HCT116 (cell line): ENCODE measurements at regions not wholly inside any gene's neighbourhood (a gene's known extent, or its start where the extent isn't known, plus 50 kb on each side); places are given as distances from the start of the nearest gene placed in this dataset.

Experiments used
- ATAC-seq: fragments of 200-7000 bp; cut with Tn5 transposase; 2 replicates; pipeline ENCODE4 v1.9.1; 2020; ENCODE audit warnings: mild to moderate bottlenecking, moderate library complexity
- BruUV-seq: library from RNA; stranded (reverse); fragments of 400-500 nt; replicated peaks from 2 replicates; lab custom pipeline; 2021; lab: Mats Ljungman, UMichigan
- CTCF ChIA-PET: fragments of 300-600 bp; sonication (Branson Sonifier 250); formaldehyde crosslinking; loops from one replicate; lab custom pipeline; 2021; ENCODE audit warnings: antibody characterized with exemption; lab: Charles Lee
- POLR2A ChIA-PET: fragments of 300-600, 350-600 bp; sonication (Branson Sonifier 250); formaldehyde crosslinking; loops from one replicate; lab custom pipeline; 2021; ENCODE audit warnings: antibody characterized with exemption; lab: Charles Lee
- RAD21 ChIA-PET, 2 experiments: fragments of 300-600 bp; sonication (Branson Sonifier 250); formaldehyde crosslinking; loops; one replicate each; lab custom pipeline; 2023; ENCODE audit warnings: low total read pairs in 2 of 2; ENCODE audit not compliant: uncharacterized antibody in 2 of 2, unreplicated experiment in 2 of 2, low non-redundant PET in 1 of 2; lab: Charles Lee
- DNase-seq: peaks from one replicate; pipeline ENCODE4 v3.0.0-alpha.2; 2010; ENCODE audit warnings: low read depth, low spot score
- H2AFZ ChIP-seq: fragments of 200-600 bp; shearing (Covaris generic), sonication (generic); 2 replicates; pipeline ENCODE4 v1.6.1; 2017; ENCODE audit warnings: low read depth, mixed run types, mixed read lengths, antibody characterized with exemption, low read length; ENCODE audit not compliant: poor library complexity, severe bottlenecking
- H3K27ac ChIP-seq: 2 replicates; pipeline ENCODE4 v1.5.1; 2012; ENCODE audit warnings: low read depth, low read length
- H3K27me3 ChIP-seq: fragments of 200-600 bp; sonication (generic); 2 replicates; pipeline ENCODE4 v1.6.1; 2016; ENCODE audit warnings: mixed run types, low read length, mixed read lengths; ENCODE audit not compliant: insufficient read depth
- H3K36me3 ChIP-seq, 2 experiments: fragments of 200-500 bp in 1 of 2; fragments of 200-600 bp in 1 of 2; sonication (Bioruptor generic) in 1 of 2; sonication (generic) in 1 of 2; 2 replicates each; pipeline versions ENCODE4 v1.5.1 to v1.6.1; 2014 to 2016; ENCODE audit warnings: low read length in 2 of 2, inconsistent platforms in 1 of 2, mixed read lengths in 1 of 2, mixed run types in 1 of 2; ENCODE audit not compliant: insufficient read depth in 2 of 2, control insufficient read depth in 1 of 2
- H3K4me1 ChIP-seq, 2 experiments: fragments of 200-600 bp in 1 of 2; sonication (generic) in 1 of 2; 2 replicates each; pipeline versions ENCODE4 v1.5.1 to v1.6.1; 2012 to 2017; ENCODE audit warnings: low read length in 2 of 2, inconsistent platforms in 1 of 2, mild to moderate bottlenecking in 1 of 2, mixed read lengths in 1 of 2, mixed run types in 1 of 2, moderate library complexity in 1 of 2; ENCODE audit not compliant: insufficient read depth in 2 of 2, control insufficient read depth in 1 of 2
- H3K4me2 ChIP-seq: fragments of 200-600 bp; sonication (generic); 2 replicates; pipeline ENCODE4 v1.6.1; 2017; ENCODE audit warnings: mixed run types, low read length, mixed read lengths
- H3K4me3 ChIP-seq, 2 experiments: fragments of 200-600 bp in 1 of 2; sonication (generic) in 1 of 2; replicated peaks in 1 of 2; 2 replicates each; pipeline ENCODE4 v1.5.1; 2011 to 2016; ENCODE audit warnings: low read length in 2 of 2, control low read depth in 1 of 2, low read depth in 1 of 2, mild to moderate bottlenecking in 1 of 2, mixed read lengths in 1 of 2, mixed run types in 1 of 2
- H3K79me2 ChIP-seq: fragments of 200-600 bp; sonication (generic); 2 replicates; pipeline ENCODE4 v1.6.1; 2017; ENCODE audit warnings: mild to moderate bottlenecking, mixed run types, low read length, moderate library complexity, mixed read lengths; ENCODE audit not compliant: insufficient read depth
- H3K9ac ChIP-seq: fragments of 200-600 bp; sonication (generic); 2 replicates; pipeline ENCODE4 v1.6.1; 2016; ENCODE audit warnings: low read length, mixed read lengths
- H3K9me2 ChIP-seq: fragments of 200-600 bp; sonication (generic), shearing (Covaris generic); 2 replicates; pipeline ENCODE4 v1.6.1; 2017; ENCODE audit warnings: mixed run types, mild to moderate bottlenecking, moderate library complexity; ENCODE audit not compliant: insufficient read depth
- H3K9me3 ChIP-seq, 2 experiments: fragments of 200-500 bp in 1 of 2; fragments of 200-600 bp in 1 of 2; sonication (Bioruptor generic) in 1 of 2; sonication (generic) in 1 of 2; 2 replicates each; pipeline ENCODE4 v1.6.1; 2014 to 2017; ENCODE audit warnings: low read length in 2 of 2, mixed read lengths in 2 of 2, inconsistent platforms in 1 of 2, low read depth in 1 of 2, mild to moderate bottlenecking in 1 of 2, mixed run types in 1 of 2, moderate library complexity in 1 of 2; ENCODE audit not compliant: control insufficient read depth in 1 of 2, insufficient read depth in 1 of 2
- H4K20me1 ChIP-seq: fragments of 200-600 bp; sonication (generic), shearing (Covaris generic); 2 replicates; pipeline ENCODE4 v1.6.1; 2017; ENCODE audit warnings: mixed run types, mild to moderate bottlenecking, moderate library complexity; ENCODE audit not compliant: insufficient read depth
- CEBPB ChIP-seq: IDR thresholded peaks from 2 replicates; pipeline ENCODE4 v1.6.1; 2012; ENCODE audit warnings: low read depth
- EGR1 ChIP-seq: IDR thresholded peaks from 2 replicates; pipeline ENCODE4 v1.6.1; 2012; ENCODE audit warnings: low read depth
- ELF1 ChIP-seq: IDR thresholded peaks from 2 replicates; pipeline ENCODE4 v1.6.1; 2012; ENCODE audit warnings: low read depth, borderline replicate concordance
- EZH2phosphoT487 ChIP-seq: fragments of 200-600 bp; IDR thresholded peaks from 2 replicates; pipeline ENCODE4 v1.6.1; 2018; ENCODE audit warnings: antibody characterized with exemption, borderline replicate concordance
- FOSL1 ChIP-seq: IDR thresholded peaks from 2 replicates; pipeline ENCODE4 v1.6.1; 2012; ENCODE audit warnings: low read depth
- JUND ChIP-seq: IDR thresholded peaks from 2 replicates; pipeline ENCODE4 v1.6.1; 2012
- POLR2A ChIP-seq: IDR thresholded peaks from 2 replicates; pipeline ENCODE4 v1.7.0; 2011; ENCODE audit warnings: borderline replicate concordance; ENCODE audit not compliant: insufficient read depth, insufficient read length; ENCODE audit errors: extremely low read depth
- POLR2AphosphoS5 ChIP-seq: IDR thresholded peaks from 2 replicates; pipeline ENCODE4 v1.6.1; 2011; ENCODE audit warnings: mild to moderate bottlenecking, low read depth, low read length, moderate library complexity
- SIN3A ChIP-seq: IDR thresholded peaks from 2 replicates; pipeline ENCODE4 v1.6.1; 2012; ENCODE audit warnings: low read depth
- SRF ChIP-seq: IDR thresholded peaks from 2 replicates; pipeline ENCODE4 v1.6.1; 2012; ENCODE audit warnings: low read depth
- YY1 ChIP-seq: IDR thresholded peaks from 2 replicates; pipeline ENCODE4 v1.6.1; 2011; ENCODE audit warnings: low read length, low read depth, moderate library complexity, mild to moderate bottlenecking; ENCODE audit not compliant: insufficient replicate concordance; ENCODE audit errors: extremely low read depth
- ZBTB33 ChIP-seq: IDR thresholded peaks from 2 replicates; pipeline ENCODE4 v1.6.1; 2011; ENCODE audit warnings: mild to moderate bottlenecking, low read length, moderate library complexity; ENCODE audit not compliant: insufficient replicate concordance; ENCODE audit errors: extremely low read depth
- ZFX ChIP-seq: fragments of 450-650 bp; IDR thresholded peaks from 2 replicates; pipeline ENCODE4 v1.6.1; 2017
- ZNF274 ChIP-seq: fragments of 200-500 bp; sonication (Bioruptor generic); IDR thresholded peaks from 2 replicates; pipeline ENCODE4 v1.6.1; 2014; ENCODE audit warnings: mild to moderate bottlenecking, low read depth, low read length, inconsistent platforms
- intact Hi-C: fragments of 100-400 bp; cut with micrococcal nuclease; formaldehyde crosslinking; loops from 2 replicates; pipeline ENCODE4 v1.10.0; 2022
- TF ChIP-seq, protein P1 (sequence below), 3 experiments: fragments of 200-600 bp in 1 of 3; sonication (generic) in 1 of 3; IDR thresholded peaks in 2 of 3; conservative IDR thresholded peaks in 1 of 3; 2 replicates each; pipeline ENCODE4 v1.5.1; 2012 to 2017; ENCODE audit warnings: low read depth in 2 of 3, low read length in 2 of 3, antibody characterized with exemption in 1 of 3, borderline replicate concordance in 1 of 3, control low read depth in 1 of 3, mild to moderate bottlenecking in 1 of 3, mixed read lengths in 1 of 3, mixed run types in 1 of 3, moderate library complexity in 1 of 3; ENCODE audit not compliant: insufficient read depth in 1 of 3
- TF ChIP-seq, protein P2 (sequence below): IDR thresholded peaks from 2 replicates; pipeline ENCODE4 v1.6.1; 2012
- TF ChIP-seq, protein P3 (sequence below): IDR thresholded peaks from 2 replicates; pipeline ENCODE4 v1.6.1; 2012; ENCODE audit warnings: low read depth

DNA sequence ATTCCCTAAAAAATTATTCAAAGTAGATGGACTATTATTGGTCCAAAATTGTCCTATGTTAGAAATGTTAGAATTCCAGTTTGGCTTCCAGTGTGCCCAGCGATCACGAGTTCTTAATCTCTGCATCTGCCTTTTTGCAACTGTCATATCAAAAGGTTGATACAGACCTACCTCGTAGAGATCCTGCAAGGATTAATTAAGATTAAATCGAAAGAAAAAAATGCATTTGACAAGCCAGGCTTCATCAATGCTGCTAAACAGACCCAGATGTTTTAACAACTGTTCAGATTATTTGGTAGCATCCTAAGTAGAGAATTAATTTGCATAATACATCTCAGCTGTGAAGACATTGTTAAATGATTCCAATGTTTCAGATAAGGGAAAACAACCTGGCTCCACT, 336.5 kb downstream of the CRPPA start:
- no peak for TF ChIP-seq ELF1
- TF ChIP-seq, protein P1, sequence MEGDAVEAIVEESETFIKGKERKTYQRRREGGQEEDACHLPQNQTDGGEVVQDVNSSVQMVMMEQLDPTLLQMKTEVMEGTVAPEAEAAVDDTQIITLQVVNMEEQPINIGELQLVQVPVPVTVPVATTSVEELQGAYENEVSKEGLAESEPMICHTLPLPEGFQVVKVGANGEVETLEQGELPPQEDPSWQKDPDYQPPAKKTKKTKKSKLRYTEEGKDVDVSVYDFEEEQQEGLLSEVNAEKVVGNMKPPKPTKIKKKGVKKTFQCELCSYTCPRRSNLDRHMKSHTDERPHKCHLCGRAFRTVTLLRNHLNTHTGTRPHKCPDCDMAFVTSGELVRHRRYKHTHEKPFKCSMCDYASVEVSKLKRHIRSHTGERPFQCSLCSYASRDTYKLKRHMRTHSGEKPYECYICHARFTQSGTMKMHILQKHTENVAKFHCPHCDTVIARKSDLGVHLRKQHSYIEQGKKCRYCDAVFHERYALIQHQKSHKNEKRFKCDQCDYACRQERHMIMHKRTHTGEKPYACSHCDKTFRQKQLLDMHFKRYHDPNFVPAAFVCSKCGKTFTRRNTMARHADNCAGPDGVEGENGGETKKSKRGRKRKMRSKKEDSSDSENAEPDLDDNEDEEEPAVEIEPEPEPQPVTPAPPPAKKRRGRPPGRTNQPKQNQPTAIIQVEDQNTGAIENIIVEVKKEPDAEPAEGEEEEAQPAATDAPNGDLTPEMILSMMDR (IDR thresholded peaks at IDR 0.05 in 2 of 3, conservative IDR thresholded peaks at IDR 0.05 in 1 of 3; ENCODE audit: borderline replicate concordance in 1 of 3, insufficient read depth in 1 of 3, low read depth in 2 of 3, low read length in 2 of 3), result no peak
- TF ChIP-seq ZFX, result no peak
- TF ChIP-seq JUND, result no peak
- TF ChIP-seq FOSL1, result no peak
- TF ChIP-seq POLR2A, result no peak
- TF ChIP-seq EZH2phosphoT487, result no peak
- TF ChIP-seq ZBTB33, result no peak
- TF ChIP-seq YY1, result no peak
- no peak for TF ChIP-seq SRF
- no peak for TF ChIP-seq EGR1
- TF ChIP-seq CEBPB, result no peak
- TF ChIP-seq, protein P2, sequence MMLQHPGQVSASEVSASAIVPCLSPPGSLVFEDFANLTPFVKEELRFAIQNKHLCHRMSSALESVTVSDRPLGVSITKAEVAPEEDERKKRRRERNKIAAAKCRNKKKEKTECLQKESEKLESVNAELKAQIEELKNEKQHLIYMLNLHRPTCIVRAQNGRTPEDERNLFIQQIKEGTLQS, result no peak
- no peak for TF ChIP-seq ZNF274
- TF ChIP-seq POLR2AphosphoS5, result no peak
- no peak for TF ChIP-seq SIN3A
- TF ChIP-seq, protein P3, sequence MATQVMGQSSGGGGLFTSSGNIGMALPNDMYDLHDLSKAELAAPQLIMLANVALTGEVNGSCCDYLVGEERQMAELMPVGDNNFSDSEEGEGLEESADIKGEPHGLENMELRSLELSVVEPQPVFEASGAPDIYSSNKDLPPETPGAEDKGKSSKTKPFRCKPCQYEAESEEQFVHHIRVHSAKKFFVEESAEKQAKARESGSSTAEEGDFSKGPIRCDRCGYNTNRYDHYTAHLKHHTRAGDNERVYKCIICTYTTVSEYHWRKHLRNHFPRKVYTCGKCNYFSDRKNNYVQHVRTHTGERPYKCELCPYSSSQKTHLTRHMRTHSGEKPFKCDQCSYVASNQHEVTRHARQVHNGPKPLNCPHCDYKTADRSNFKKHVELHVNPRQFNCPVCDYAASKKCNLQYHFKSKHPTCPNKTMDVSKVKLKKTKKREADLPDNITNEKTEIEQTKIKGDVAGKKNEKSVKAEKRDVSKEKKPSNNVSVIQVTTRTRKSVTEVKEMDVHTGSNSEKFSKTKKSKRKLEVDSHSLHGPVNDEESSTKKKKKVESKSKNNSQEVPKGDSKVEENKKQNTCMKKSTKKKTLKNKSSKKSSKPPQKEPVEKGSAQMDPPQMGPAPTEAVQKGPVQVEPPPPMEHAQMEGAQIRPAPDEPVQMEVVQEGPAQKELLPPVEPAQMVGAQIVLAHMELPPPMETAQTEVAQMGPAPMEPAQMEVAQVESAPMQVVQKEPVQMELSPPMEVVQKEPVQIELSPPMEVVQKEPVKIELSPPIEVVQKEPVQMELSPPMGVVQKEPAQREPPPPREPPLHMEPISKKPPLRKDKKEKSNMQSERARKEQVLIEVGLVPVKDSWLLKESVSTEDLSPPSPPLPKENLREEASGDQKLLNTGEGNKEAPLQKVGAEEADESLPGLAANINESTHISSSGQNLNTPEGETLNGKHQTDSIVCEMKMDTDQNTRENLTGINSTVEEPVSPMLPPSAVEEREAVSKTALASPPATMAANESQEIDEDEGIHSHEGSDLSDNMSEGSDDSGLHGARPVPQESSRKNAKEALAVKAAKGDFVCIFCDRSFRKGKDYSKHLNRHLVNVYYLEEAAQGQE, result no peak
- intact Hi-C loops, result no loop called here
- H3K9ac ChIP-seq, result no peak overlapping the region

More for the DNA sequence above, 336.5 kb downstream of the CRPPA start:
- H3K79me2 ChIP-seq, result no peaks in the 10 kb centered on the region
- H3K4me1 ChIP-seq, result peaks cover 23 to 34% of the 10 kb centered on the region in 2 experiments
- no peaks in the 10 kb centered on the region for H3K27me3 ChIP-seq
- H3K36me3 ChIP-seq, result no peaks in the 10 kb centered on the region
- ChIA-PET CTCF (interaction anchor here (3.7 kb wide), 1 partner anchor 13 kb away, joined by 16 read pairs; no protein-coding TSS in a partner anchor), POLR2A (no interaction called here), RAD21 (no interaction called here)
- BruUV-seq, result no TSS peak
- H4K20me1 ChIP-seq, result no peaks in the 10 kb centered on the region
- no peaks in the 10 kb centered on the region for H3K9me3 ChIP-seq
- DNase-seq (no peak), ATAC-seq (no peak)
- no peaks in the 10 kb centered on the region for H3K9me2 ChIP-seq
- peak overlapping the region; percentile 67 for H3K27ac ChIP-seq
- H3K4me2 ChIP-seq, result peak overlapping the region; percentile 51
- H3K4me3 ChIP-seq, result no peak overlapping the region; a peak in 1 of 4 replicates
- peak overlapping the region; percentile 83 for H2AFZ ChIP-seq
